ENCODE measurements at regions not wholly inside any gene's neighbourhood (a gene's known extent, or its start where the extent isn't known, plus 50 kb on each side); places are given as distances from the start of the nearest gene placed in this dataset.

DNA sequence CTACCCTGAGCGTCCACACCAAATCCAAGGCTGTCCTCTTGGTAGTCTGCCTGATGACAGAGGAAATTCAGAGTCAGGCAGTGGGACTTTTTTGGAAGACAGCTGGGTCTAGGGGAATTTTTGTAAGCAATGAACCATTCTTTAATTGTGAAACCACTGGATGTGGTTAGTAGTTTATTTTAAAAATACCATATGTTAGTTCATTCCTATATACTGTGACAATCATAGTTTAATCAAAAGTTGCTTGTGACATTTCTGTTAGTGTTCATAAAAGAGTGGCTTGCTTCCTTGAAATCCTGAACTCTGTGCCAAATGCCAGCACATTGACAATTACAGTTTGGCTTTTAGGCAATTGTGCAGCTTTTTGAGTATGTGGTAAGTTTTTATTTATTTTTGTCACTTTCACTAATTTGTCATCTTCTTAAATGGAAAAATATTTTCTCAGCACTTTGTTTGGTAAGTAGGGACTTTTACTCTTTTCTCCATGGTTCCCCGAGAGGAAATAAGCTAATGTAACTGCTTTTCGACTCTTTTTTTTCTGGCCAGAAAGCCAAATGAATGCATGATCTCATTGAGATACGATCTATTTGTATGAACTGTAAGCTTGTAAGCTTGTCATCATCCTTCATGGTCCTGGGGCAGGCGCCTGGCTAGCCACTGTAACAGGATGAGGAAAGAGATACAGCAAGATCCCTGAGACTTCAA lies 72.6 kb upstream of the SLC4A4 start:
- TF ChIP-seq, protein P1, sequence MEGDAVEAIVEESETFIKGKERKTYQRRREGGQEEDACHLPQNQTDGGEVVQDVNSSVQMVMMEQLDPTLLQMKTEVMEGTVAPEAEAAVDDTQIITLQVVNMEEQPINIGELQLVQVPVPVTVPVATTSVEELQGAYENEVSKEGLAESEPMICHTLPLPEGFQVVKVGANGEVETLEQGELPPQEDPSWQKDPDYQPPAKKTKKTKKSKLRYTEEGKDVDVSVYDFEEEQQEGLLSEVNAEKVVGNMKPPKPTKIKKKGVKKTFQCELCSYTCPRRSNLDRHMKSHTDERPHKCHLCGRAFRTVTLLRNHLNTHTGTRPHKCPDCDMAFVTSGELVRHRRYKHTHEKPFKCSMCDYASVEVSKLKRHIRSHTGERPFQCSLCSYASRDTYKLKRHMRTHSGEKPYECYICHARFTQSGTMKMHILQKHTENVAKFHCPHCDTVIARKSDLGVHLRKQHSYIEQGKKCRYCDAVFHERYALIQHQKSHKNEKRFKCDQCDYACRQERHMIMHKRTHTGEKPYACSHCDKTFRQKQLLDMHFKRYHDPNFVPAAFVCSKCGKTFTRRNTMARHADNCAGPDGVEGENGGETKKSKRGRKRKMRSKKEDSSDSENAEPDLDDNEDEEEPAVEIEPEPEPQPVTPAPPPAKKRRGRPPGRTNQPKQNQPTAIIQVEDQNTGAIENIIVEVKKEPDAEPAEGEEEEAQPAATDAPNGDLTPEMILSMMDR (IDR thresholded peaks at IDR 0.05) = no peak
- H3K4me1 ChIP-seq (ENCODE audit: control insufficient read depth in 1 of 2, insufficient read depth in 1 of 2, low read depth in 1 of 2, low read length in 1 of 2) = no peaks in the 10 kb centered on the region
- H3K27me3 ChIP-seq = peaks cover 63% of the 10 kb centered on the region
- H3K4me3 ChIP-seq (ENCODE audit: low read depth in 1 of 2, low read length in 1 of 2) = no peak overlapping the region
- no peaks in the 10 kb centered on the region for H3K9me3 ChIP-seq
- no peak overlapping the region for H3K27ac ChIP-seq
- H3K36me3 ChIP-seq = no peaks in the 10 kb centered on the region

DNA sequence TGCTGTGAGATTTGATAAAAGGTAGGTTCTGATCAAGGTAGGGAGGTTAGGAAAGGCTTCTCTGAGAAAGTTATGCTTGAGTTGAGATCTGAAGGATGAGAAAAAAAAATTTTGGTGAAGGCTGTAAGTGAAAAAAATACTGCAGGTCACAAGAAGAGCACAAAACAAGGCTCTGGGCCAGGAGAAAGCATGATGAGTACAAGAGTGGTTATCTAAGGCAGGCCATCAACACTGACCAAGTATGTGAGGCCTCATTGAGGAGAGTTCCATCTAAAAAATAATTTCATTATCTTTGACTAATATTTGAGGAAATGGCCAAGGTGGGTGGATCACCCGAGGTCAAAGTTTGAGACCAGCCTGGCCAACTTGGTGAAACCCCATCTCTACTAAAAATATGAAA lies 71.6 kb upstream of the SLC4A4 start:
- Histone ChIP-seq H3K27me3 (peaks cover 73% of the 10 kb centered on the region), H3K4me3 (ENCODE audit: low read depth in 1 of 2, low read length in 1 of 2) (no peak overlapping the region), H3K27ac (no peak overlapping the region), H3K9me3 (no peaks in the 10 kb centered on the region), H3K4me1 (ENCODE audit: control insufficient read depth in 1 of 2, insufficient read depth in 1 of 2, low read depth in 1 of 2, low read length in 1 of 2) (no peaks in the 10 kb centered on the region), H3K36me3 (no peaks in the 10 kb centered on the region)
- TF ChIP-seq, protein P1 (IDR thresholded peaks at IDR 0.05) = no peak

DNA sequence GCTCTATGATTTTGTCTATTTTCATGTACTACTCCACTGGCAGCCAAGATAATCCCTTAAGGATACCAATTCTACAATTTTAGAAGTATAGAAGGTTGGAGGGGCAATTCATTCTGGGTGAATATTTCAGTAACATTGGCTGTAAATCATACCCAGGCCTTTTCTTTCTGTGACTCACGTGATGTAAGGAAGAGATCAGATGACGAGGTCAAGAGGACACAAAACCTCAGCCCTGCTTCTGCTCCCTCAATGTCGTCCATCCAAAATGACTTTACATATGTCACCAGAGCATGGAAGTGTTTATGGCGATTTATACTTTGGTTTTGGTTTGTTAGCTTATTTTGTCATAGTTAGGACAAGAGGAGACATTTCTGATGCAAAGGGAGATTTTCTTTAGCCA lies 70.7 kb upstream of the SLC4A4 start:
- Histone ChIP-seq H3K9me3 (no peaks in the 10 kb centered on the region), H3K4me1 (ENCODE audit: control insufficient read depth in 1 of 2, insufficient read depth in 1 of 2, low read depth in 1 of 2, low read length in 1 of 2) (no peaks in the 10 kb centered on the region), H3K4me3 (ENCODE audit: low read depth in 1 of 2, low read length in 1 of 2) (no peak overlapping the region), H3K27ac (no peak overlapping the region), H3K27me3 (peaks cover 79% of the 10 kb centered on the region), H3K36me3 (no peaks in the 10 kb centered on the region)
- TF ChIP-seq, protein P1 (IDR thresholded peaks at IDR 0.05) = no peak

DNA sequence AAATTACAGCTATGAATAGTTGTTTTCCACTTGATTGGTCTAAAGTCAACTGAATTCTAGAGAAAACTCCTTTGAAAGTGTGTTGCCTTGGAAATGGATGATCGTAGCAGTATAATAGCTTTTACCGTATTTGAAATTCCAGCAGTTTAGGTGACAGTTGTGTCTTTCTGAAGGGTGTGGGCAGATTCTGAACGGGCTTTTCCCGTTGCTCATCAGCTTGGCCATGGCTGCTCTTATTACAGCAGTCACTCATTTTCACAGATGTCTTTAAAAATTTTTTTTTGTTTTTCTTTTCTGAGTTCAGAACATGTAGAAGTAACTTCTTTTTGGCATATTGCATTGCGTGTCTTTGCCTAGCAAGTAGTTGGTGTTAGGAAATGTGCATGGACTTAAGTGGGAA lies 69.6 kb upstream of the SLC4A4 start:
- TF ChIP-seq, protein P1 (IDR thresholded peaks at IDR 0.05) = no peak
- no peaks in the 10 kb centered on the region for H3K36me3 ChIP-seq
- peaks cover 79% of the 10 kb centered on the region for H3K27me3 ChIP-seq
- H3K9me3 ChIP-seq = no peaks in the 10 kb centered on the region
- H3K27ac ChIP-seq = no peak overlapping the region
- no peak overlapping the region for H3K4me3 ChIP-seq (ENCODE audit: low read depth in 1 of 2, low read length in 1 of 2)
- no peaks in the 10 kb centered on the region for H3K4me1 ChIP-seq (ENCODE audit: control insufficient read depth in 1 of 2, insufficient read depth in 1 of 2, low read depth in 1 of 2, low read length in 1 of 2)

DNA sequence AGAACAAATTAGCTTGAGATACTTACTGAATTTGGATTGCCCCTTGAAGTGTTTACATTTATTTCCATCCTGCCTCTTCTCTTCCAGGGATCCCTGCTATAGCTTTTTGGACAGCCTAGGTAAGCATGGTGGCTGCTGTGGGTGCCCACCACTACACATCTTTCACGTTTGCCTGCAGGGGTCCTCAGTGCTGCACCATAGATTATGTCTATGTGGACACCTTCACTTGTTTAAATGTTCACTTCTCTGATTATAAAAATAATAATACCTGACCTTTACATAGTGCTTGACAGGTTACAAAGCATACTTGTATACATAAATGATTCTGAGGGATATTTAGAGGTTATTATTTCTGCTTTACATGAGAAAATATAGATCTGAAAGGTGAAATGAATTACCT lies 67.9 kb upstream of the SLC4A4 start:
- no peaks in the 10 kb centered on the region for H3K9me3 ChIP-seq
- peaks cover 4 to 7% of the 10 kb centered on the region in 2 experiments for H3K4me1 ChIP-seq (ENCODE audit: control insufficient read depth in 1 of 2, insufficient read depth in 1 of 2, low read depth in 1 of 2, low read length in 1 of 2)
- H3K27ac ChIP-seq = no peak overlapping the region
- H3K4me3 ChIP-seq (ENCODE audit: low read depth in 1 of 2, low read length in 1 of 2) = no peak overlapping the region
- TF ChIP-seq, protein P1 (IDR thresholded peaks at IDR 0.05) = no peak
- no peaks in the 10 kb centered on the region for H3K36me3 ChIP-seq
- H3K27me3 ChIP-seq = peaks cover 85% of the 10 kb centered on the region

Data from neutrophil (primary cell).